SHP77 (cell line): ENCODE measurements at regions not wholly inside any gene's neighbourhood (a gene's known extent, or its start where the extent isn't known, plus 50 kb on each side); places are given as distances from the start of the nearest gene placed in this dataset.
A peak's percentile ranks its signal among the peaks of the same experiment; 100 is the strongest.
"Not testable (repeated sequence)": the region's sequence is repeated elsewhere in the genome, so short reads cannot be mapped to it uniquely, and the experiment has no call there.

Source experiments
- DNase-seq, 2 experiments: peaks; one replicate each; lab custom pipeline; 2025; lab: John Stamatoyannopoulos, UW

DNA sequence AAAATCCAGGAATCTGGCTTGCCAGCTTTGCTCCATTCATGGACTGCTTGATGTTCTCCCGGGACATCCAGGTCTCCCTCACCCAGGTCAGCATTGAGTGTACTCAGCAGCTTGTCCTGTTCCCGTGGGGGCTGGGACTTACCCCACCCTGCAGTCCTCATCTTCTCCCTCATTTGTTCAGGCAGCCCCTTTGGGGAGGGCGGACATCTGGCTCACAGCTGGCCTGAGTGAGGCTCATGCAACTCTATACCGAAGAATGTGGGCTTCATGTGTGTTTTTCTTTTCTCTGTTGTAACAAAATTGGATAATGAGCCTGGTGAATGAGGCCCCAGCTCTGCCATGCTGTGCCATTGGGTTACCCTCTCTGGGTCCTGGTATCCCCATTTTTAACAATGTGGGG, 227.7 kb upstream of the TENM4 start:
- DNase-seq: no peak

- DNase-seq: no peak
Observed at GRCh38 chr11:79667380-79667779, 226.6 kb upstream of the TENM4 start.

- peak; percentile 46 to 63 for DNase-seq
Observed at GRCh38 chr11:79663017-79663416, 222.2 kb upstream of the TENM4 start.

- DNase-seq: no peak
Observed at GRCh38 chr11:79661373-79661772, 220.5 kb upstream of the TENM4 start.

DNA sequence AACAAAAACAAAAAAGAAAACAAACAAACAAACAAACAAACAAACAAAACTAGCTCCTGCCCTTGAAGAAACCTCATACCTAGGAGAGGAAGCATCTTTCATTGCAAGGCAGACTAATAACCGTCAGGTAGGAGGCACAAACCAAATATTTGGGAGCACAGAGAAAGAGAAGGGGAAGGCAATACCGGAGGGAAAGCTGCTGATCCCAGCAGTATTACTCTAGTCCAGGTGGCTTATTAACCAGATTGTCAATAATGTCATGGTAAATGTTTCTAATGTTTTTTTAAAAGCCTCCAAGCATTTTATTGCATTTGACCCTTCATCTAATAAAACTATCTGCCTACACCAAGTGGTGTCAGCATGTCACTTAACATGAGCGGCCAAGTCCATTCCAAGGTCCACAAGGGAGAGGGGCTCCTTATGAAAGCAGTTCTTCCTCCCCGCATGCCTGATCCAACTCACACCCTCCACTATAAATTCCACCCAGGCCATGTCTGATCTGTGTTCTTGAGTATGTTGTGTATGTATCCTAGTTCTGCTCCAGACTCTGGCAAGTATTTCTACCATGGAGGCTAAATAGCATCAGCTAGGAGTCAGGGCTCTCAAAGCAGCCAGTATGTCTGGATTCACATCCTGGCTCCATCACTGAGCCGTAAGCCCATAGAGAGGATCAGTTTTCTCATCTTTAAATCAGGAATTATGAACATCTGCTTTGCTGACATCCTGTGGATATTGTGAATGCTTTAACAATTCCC, 208.1 kb upstream of the TENM4 start:
- DNase-seq: no peak

DNA sequence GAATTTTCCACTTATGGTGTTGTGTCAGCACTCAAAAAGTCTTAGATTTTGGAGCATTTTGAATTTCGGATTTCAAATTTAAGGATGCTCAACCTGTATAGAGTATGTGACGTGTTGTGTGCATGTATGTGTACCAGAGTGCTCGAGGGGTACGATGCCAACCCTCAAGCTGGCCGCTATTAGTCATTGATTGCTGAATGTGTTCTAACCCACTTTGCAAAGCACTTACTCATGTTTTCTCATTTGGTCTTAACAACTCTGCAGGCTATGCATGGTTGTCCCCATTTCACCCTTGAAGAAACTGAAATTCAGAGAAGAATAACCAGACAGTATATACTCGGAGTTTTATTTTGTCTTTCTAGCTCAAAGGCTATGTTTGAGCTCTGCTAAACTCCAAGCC, 196.4 kb upstream of the TENM4 start:
- DNase-seq: no peak

GRCh38 chr11:79634905-79635304, 194.1 kb upstream of the TENM4 start:
- DNase-seq: no peak

DNA sequence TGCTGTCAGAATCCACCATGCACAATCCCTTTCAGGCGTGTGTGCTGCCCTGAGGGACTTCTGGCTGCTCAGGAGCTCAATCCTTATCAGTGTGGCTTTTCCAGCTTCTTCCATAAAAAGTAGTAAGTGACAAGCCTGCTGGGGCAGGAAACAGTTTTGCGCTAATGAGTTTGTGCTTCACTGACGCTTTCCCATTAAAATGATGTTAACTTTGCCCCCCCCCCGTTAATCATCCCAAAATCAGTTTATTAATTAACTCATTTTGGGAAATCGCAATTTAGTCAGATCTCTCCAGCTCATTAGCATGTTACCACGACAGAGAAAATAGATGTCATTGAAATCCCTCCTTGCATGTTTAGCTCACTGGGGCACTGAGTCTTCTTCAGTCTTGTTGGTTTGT, 186.5 kb upstream of the TENM4 start:
- DNase-seq: no peak

- no peak for DNase-seq
Observed at GRCh38 chr11:79626135-79627075, 185.6 kb upstream of the TENM4 start.

DNA sequence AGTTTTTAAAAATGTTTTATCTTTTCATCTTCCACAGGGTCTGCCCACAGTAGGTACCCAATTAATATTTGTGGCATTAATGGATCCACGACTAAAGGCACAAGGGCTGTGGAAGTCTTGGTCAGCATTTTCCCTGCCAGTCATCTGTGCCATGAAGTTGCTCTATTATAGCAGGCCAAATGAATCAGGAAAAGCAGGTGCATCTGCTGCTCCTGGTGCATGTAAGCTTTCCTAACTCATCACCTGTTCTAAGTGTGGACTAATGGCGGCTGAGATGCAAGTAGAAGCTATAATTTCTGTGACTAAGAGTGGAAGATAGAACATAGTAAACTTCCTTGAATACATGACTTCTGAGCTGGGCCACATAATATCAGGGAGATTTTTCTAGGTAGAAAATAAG, 182.5 kb upstream of the TENM4 start:
- DNase-seq: no peak

GRCh38 chr11:79617561-79617960, 176.7 kb upstream of the TENM4 start:
- no peak for DNase-seq

DNA sequence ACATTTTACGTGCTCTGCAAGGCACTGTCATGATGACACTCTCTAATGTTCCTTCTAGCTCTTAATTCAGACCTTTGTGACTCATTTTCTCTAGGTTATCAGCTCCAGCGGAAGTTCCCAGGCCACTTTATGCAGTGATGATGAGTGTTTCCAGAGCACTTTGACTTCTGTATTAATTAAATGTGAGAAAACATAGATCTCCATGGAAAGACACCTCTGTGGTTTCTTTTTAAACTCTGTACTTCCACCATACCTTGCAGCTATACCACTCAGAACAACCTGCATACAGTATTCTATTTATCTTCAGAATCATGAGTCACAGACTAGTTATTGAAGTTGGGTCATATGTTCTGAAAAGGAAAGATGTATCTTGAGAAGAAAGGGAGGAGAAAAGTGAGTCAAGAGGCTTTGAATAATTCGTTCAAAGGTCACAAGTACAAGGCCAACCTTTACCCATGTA, 175.6 kb upstream of the TENM4 start:
- DNase-seq: no peak

- no peak for DNase-seq
Observed at GRCh38 chr11:79615425-79615824, 174.6 kb upstream of the TENM4 start.

DNA sequence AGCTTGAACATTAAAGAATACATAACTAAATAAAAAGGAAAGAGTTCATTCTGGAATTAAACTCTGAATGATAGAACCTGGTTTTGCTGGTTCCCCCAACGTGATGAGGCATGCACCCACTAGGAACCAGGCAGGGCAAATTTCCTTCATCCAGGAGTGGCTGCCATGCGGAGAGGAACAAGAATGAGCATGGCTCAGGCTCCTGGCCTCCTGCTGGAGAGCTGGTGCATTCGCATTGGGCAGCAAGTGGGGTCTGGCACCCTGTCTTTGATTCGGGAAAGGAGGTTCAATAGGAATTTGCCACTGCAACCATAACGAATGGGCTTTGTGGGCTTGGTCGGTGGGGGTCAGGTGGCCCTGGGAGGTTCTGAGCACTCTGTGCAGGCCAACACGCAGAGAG, 169.8 kb upstream of the TENM4 start:
- no peak for DNase-seq

DNA sequence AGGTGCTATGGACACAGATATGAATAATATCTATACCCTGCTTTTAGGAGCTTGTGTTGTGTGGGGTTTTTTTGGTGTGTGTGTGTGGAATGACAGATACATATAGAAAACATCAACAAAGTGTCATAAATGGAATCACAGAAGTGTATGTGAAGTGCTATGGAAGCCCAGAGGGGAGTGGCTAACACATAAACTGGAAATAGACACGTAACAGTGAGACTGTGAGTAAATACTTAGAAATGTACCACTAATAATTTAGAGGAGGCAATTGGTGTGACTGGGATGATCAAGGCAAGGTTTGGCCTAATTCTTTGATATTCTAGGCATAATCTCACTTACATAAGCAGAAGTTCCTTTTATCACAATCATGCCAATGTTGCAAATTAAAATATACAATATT, 169.3 kb upstream of the TENM4 start:
- no peak for DNase-seq

DNA sequence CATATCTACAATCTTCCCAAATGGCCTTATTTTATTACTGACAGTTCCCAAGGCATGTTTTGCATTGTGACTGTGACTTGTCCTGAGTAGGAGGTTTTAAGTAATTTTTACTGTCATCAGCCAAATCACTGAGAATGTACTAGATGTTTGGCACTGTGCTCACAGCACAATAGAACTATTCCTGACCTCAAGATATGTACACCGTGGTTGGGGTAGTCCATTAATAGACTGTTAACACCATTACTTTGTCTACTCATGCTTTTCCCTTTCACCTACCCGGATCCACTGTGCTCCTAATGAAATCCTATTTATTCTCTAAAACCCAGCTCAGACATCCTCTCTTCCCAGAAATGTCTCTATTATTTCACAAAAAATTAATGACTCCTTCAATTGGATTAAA, 168.7 kb upstream of the TENM4 start:
- no peak for DNase-seq

- DNase-seq: not testable (repeated sequence)
Observed at GRCh38 chr11:79606461-79606860, 165.6 kb upstream of the TENM4 start.

GRCh38 chr11:79600711-79601110, 159.9 kb upstream of the TENM4 start:
- peak in 1 of 2 experiments; percentile 9 for DNase-seq

DNA sequence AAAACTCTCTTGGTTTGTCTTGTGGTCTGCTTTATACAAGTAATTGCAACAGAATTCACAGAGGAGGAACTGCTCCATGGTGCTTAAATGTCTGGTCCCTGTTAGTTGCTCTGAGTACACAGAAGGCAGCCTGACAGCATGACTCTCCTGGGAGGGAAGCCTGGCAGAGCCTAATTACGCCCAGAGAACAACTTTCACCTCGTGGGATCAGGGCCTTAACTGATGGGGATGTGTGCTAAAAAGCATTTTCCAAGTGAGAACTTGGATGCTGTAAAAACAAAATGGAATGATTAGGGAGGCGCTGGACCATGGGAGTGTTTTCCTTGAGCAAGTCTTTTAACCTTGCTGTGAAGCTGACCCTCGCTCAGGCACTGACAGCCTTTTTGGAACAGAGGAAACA, 154.0 kb upstream of the TENM4 start:
- DNase-seq: no peak

DNA sequence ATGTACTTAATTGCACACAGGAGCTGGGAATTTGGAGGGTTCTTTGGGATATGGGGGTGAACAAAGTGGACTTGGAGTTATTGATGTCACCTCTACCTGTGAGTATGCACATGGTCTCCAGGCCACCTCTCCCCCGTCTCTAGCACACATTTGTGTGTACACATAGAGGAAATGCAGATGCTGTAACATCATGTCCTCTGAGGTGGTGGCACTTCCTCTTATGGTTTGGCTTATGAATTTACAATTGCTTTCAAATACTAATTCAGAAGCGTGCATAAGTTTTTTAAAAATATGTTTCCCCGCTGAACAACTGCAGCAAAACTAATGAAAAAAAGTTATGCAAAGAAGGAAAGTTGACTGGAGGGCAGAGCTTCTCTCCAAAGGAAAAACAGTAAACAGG, 152.0 kb upstream of the TENM4 start:
- no peak for DNase-seq

GRCh38 chr11:79592406-79592805, 151.6 kb upstream of the TENM4 start:
- DNase-seq: no peak

- DNase-seq: no peak
Observed at GRCh38 chr11:79582434-79582833, 141.6 kb upstream of the TENM4 start.

DNA sequence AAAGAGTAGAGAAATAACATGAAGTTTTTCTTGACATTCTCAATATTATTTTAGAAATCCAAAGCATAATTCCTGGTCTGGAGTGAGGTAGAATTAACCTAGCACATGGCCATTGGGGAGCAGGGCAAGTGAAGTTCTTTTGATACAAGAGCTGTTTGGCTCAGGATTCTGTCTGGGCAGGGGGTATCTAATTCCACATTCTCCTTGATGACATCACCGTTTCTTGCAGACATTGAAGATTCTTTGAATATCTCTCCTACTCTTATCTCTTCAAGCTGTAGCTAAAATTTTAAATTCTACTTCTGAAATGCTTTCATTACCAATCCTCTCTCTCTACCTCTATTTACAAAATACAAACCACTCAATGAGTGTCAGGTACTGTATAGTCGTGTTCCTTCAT, 138.2 kb upstream of the TENM4 start:
- no peak for DNase-seq
